ENCODE measurements at regions not wholly inside any gene's neighbourhood (a gene's known extent, or its start where the extent isn't known, plus 50 kb on each side); places are given as distances from the start of the nearest gene placed in this dataset.

DNA sequence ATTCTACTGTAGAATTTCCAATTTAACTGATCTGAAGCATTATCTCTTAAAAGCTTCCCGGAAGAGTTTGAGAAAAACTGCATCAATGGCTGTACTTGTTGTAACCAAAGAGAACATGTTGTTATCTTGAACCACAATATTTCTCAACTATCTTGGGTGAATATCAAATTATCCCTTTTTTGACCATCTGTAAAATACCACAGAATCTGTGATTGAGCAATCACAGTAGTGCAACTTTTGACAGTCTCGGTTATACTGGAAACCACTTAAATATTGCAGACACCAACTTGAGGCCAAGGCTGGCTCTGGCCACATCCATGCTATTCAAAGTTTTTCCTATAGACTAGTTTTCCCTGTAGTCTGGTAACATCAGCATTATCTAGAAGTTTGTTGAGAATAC, 842.8 kb upstream of the EPHA6 start:
- TF ChIP-seq, protein P1, sequence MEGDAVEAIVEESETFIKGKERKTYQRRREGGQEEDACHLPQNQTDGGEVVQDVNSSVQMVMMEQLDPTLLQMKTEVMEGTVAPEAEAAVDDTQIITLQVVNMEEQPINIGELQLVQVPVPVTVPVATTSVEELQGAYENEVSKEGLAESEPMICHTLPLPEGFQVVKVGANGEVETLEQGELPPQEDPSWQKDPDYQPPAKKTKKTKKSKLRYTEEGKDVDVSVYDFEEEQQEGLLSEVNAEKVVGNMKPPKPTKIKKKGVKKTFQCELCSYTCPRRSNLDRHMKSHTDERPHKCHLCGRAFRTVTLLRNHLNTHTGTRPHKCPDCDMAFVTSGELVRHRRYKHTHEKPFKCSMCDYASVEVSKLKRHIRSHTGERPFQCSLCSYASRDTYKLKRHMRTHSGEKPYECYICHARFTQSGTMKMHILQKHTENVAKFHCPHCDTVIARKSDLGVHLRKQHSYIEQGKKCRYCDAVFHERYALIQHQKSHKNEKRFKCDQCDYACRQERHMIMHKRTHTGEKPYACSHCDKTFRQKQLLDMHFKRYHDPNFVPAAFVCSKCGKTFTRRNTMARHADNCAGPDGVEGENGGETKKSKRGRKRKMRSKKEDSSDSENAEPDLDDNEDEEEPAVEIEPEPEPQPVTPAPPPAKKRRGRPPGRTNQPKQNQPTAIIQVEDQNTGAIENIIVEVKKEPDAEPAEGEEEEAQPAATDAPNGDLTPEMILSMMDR (IDR thresholded peaks at IDR 0.05): no peak
- no peak for TF ChIP-seq POLR2A (IDR thresholded peaks at IDR 0.05)

Data from body of pancreas (tissue), 4 donors.